ENCODE measurements at regions not wholly inside any gene's neighbourhood (a gene's known extent, or its start where the extent isn't known, plus 50 kb on each side); places are given as distances from the start of the nearest gene placed in this dataset.
"Not testable (repeated sequence)": the region's sequence is repeated elsewhere in the genome, so short reads cannot be mapped to it uniquely, and the experiment has no call there.

DNA sequence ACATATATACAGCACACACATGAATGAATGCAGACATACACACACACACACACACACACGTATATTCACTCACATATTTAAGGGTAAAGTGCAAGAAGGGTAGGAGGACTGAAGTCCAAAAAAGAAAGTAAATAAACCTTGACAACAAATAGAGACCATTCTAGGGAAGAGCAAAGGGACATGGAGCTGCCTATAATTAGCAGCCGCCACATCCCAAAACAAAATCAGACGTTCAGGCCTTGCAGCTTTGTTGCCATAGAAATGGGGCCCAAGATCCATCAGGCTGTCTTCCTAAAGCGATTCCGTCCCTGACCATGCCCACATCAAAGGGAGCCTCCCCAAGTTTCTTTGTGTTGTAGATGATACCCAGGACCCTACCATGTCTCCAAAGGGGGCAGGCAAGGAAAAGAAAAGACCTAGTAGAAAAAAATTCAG is 703.5 kb upstream of the TBX3 start:
- no peak for DNase-seq

- DNase-seq, result no peak
Measured at GRCh38 chr12:115386946-115387345, 703.0 kb upstream of the TBX3 start.

DNA sequence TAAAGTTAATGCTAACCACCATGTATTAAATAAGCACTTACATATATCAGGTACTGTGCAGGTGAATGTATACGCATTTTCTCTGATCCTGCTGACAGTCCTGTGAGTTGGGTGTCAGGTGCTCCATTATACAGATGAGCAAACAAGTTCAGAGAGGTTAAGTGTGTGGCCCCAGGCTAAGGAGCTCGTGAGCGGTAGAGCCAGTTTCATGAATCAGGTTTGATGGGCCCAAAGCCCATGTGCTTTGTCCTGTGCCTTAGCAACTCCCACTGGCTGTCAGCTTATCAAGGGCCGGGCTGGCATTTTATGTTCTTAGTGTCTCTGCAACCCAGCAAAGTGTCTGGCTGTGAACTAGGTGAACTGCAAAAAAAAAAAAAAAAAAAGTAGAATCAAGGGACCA is 701.2 kb upstream of the TBX3 start:
- no peak for DNase-seq

- no peak for DNase-seq
Measured at GRCh38 chr12:115384391-115384790, 700.4 kb upstream of the TBX3 start.

DNA sequence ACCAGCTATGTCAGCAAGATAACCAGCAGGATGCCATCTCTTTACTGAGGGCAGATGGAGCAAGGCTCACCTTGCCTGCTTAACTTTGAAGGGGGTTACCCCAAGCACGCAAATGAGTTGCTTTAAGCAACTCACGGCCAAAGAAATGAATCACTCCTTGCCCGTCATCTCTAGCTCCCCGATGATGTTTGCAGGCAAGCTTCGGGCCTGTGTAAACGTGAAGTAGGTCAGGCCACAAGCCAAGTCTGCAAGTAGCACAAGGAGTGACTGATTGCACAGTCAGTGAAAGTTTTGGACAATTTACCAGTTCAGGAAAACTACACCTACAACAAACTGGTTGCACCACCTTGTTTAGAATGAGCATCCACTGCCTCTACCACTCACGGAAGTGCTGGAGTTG is 699.7 kb upstream of the TBX3 start:
- DNase-seq, result no peak

- no peak for DNase-seq
Measured at GRCh38 chr12:115382681-115383080, 698.7 kb upstream of the TBX3 start.

DNA sequence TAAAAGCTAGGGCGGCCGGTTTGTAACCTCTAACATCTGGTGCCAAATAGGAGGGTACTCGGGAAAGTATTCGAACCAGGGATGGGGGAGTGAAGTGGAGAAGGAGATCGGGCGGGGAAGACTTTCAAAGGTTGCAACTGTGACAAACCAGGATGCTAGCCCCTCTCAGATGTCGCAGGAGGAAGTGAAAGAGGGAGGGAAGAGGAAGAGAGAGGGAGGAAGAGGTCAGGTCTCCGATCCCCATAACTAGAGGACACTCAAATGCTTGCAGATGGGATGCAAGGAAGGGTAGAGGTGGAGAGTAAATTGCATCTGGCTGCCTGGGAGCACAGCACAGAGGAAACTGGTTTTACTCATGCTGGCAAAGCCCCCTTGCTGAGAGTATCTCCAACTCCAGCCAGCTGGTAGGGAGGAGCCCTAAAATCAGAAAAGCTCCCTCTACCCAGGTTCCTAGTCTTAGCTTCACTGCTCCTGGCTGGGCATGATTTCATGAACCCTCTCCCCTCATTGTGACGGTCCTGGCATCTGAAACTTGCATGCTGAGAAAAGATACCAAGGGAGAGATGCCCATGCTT is 696.7 kb upstream of the TBX3 start:
- DNase-seq, result no peak

- no peak for DNase-seq
Measured at GRCh38 chr12:115378291-115378690, 694.3 kb upstream of the TBX3 start.

DNA sequence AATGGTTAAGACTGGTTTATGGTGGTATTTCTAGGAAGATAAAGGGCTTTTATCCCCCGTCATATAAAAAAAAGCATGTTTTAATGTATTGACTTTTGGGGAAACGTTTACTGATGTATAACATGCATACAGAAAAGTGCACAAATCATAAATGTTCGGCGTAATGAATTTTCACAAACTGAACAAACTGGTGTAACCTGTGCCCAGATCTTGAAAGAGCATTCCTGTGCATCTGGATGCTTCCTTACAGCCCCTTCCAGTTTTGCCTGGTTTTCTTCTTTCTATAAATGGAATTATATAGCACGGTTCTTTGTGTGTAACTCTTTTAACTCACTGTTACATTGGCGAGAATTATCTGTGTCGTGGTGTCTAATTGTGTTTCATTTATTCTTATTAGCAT is 693.8 kb upstream of the TBX3 start:
- DNase-seq, result no peak

DNA sequence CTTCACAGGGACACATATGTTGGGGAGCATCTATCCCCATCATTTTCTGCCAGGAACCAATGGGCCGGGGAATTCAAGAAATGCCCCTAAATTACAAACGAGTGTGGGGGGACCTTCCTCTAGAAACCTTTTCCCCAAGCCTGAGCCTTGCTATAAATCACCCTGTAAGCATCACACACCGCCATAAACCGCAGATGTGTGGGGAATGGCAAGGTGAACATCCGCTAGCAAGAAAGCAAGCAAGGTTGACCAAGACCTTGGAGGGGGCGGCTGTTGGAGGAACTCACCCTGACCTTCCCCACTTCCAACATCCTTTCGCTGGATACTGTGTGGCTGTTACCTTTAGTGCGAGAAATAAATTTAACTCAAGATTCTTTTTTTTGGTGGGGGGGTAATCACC is 693.3 kb upstream of the TBX3 start:
- DNase-seq, result no peak

- DNase-seq, result no peak
Measured at GRCh38 chr12:115375186-115375991, 691.4 kb upstream of the TBX3 start.

GRCh38 chr12:115374480-115375185 is 690.7 kb upstream of the TBX3 start:
- DNase-seq, result no peak

GRCh38 chr12:115371711-115372110 is 687.7 kb upstream of the TBX3 start:
- no peak for DNase-seq

DNA sequence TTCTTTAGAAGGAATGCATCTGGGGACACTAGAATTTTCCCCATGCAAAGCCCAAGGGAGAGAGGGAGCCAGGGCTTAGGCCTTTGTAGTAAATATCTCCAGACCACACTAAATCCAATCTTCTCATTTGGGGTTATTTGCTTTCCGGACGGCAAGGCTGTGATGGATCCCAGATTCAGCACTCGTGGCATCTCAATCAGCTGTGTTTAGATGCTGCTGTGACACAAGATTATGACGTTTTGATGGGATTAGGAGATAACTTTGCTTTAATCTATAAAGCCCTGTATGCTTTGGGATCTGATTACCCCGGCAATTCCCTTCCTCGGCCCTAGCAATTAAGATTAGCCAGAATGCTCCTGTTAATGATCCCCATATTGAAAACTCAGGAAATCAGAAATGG is 686.7 kb upstream of the TBX3 start:
- DNase-seq, result no peak

DNA sequence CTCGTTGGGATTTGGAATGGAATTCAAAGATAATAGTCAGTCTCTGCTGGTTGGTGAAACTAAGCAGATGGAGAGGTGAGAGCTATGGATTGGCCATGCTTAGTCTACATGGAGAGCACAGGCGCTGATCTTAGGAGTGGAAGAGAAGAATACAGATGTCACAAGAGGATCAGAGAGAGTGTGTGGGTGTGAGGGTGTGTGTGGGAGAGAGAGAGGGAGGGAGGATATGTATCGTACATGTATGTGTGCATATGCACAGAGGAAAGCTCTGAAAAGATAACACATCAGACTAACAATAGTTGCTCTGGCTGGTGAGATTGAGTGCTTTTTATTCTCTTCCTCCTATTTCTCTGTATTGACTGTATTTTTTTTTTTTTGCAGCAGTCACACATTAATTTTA is 686.2 kb upstream of the TBX3 start:
- DNase-seq, result no peak

DNA sequence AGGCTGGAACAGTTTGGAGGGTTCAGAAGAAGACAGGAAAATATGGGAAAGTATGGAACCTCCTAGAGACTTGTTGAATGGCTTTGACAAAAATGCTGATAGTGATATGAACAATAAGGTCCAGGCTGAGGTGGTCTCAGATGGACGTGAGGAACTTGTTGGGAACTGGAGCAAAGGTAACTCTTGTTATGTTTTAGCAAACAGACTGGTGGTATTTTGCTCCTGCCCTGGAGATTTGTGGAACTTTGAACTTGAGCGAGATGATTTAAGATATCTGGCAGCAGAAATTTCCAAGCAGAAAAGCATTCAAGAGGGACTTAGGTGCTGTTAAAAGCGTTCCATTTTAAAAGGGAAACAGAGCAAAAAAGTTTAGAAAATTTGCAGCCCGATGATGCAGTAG is 682.3 kb upstream of the TBX3 start:
- not testable (repeated sequence) for DNase-seq

GRCh38 chr12:115365765-115366164 is 681.8 kb upstream of the TBX3 start:
- DNase-seq, result not testable (repeated sequence)

GRCh38 chr12:115364921-115365320 is 680.9 kb upstream of the TBX3 start:
- no peak for DNase-seq

DNA sequence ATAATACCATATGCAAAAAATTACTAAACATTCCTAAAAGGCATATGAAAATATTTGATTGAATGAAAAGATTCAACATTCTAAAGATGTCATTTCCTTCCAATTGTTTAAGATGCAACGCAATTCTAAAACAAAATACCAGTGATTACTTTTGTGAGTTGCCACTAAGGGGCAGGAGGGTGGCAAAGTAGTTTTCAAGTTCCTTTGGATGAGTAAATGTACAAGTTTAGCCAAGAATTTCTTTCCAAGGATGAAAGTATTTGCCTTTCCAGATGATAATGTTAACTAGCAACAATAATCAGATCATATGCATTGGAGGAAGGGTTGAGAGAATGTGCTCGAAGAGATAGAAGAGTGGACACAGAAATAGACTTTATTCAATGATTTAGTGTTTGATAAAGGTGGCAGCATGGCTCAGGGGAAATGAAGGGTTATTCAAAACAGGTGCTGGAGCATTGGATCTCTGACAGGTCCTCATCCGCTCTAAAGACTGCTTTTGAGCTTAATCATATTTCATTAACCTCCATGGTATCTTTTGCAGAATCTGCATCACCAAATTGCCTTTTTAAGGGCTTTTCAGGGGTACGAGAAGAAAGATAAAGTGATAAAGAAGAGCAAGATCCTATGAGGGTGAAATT is 678.5 kb upstream of the TBX3 start:
- DNase-seq, result no peak

DNA sequence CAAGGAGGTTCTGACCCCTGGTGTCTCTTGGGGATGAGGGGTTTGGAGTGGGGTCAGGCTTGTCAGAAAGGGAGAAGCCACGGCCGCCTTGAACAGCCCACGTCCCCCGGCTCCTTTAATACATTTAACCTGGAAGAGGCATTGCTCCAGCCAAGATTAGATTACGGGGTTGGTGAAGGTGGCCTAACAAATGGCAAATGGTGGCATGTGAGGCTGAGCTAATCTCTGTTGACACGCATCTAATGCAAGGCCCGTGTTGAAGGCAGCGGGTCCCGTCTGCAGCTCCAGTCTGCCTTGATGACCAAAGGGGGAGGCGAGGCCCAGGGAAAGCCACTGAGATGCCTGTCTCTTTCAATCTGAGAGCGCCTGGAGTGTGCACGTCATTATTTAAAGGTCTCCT is 673.7 kb upstream of the TBX3 start:
- DNase-seq, result no peak

DNA sequence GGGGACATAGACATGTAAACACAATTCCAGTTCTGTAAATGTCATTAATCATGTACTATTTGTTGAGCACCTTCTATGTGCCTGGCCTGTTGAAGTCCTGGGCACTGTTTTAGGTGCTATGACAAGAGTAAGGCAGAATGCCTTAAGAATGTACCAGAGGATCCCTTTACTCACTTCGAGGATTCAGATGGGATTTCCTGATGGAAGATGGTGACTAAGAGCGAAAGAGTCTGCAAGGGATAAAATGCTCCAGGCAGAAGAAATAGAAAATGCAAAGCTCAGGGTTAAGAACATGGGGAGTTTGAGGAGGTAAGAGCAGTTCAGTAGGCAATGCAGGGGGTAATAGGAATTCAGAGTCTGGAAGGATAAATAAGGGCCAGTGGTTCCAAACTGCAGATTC is 671.3 kb upstream of the TBX3 start:
- DNase-seq, result no peak

DNA sequence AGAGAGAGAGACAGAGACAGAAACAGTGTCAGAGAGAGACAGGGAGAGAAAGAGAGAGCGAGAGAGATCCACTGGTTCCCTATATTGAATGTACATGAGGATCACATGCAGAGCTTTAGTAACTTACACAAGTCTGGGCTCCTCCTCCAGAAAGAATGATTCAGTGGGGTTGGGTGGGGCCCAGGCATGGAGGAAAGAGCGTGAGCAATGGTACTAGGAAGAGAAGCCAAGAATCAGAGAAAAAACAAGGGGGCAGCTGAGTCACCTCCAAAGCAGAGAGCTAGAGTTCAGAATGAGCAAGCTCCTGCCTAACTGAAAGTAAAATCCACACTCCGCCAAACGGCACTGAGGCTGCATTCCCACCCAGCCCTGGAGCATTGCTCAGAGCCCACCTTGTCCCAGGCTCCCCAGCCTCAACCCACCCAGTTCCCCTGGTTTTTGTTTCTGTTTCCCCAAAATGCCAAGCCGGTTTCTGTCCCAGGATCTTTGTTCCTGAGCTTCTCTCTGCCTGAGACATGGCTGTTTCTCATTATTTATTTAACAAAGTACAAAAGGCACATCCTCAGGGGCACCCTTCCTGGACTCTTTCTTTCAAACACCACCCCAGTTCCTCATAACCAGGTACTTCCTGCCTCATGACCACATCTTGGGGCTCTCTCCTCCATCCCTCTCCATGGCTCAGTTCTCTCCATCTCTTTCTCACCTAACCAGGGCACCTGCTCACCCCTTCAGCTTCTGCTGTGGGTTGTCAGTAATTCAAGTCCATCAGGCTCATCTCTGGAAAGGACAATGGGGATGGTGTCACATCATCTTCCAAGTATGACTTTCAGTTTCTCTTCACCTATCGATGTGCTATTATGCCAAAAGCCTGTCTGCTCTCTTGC is 670.3 kb upstream of the TBX3 start:
- peak in 1 of 2 experiments; percentile 3 for DNase-seq

GRCh38 chr12:115353467-115353866 is 669.5 kb upstream of the TBX3 start:
- no peak for DNase-seq
